GM21529 (cell line): ENCODE measurements at regions not wholly inside any gene's neighbourhood (a gene's known extent, or its start where the extent isn't known, plus 50 kb on each side); places are given as distances from the start of the nearest gene placed in this dataset.
A peak's percentile ranks its signal among the peaks of the same experiment; 100 is the strongest.

Experiments
- ATAC-seq: cut with Tn5 transposase; IDR thresholded peaks from one replicate; pipeline ENCODE4 v1.9.1; 2021; ENCODE audit not compliant: unreplicated experiment

DNA sequence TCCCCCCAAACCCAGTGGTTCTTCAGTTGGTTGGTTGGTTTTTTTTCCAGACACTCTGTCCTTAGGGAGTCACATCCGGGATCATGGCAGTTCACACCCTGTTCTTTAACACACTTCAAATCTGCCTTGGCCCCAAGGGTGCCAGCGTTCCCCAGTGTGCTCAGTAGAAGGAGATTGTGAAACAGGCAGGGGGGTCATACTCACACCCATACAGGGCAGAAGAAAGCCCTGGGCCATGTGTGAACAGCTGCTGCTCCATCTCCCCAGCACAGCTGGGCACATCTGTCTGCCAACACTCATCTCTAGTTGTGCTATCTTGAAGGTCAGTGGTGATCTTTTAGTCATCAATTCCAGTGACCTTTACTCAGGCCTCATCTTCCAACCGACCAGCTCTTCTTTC, 64.4 kb upstream of the FUT8 start:
- no peak for ATAC-seq

DNA sequence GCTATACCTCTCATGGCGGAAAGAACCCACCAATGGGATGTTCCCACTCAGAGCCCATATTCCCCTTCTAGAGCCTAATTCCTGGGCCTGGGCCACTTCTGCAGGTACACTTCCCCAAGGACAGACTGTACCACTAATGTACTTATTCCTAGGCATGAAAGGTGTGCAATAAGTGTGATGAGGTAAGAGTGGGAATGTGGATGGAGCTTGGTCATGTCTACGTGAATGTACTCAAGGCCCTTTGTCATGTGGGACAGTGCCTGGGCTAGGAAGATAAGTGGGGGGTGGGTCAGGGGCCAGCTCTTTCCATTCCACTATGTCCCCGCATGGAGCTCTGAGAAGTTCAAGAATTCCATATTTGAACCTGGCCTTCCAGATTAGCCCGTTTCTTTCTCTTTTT, 63.4 kb upstream of the FUT8 start:
- no peak for ATAC-seq

DNA sequence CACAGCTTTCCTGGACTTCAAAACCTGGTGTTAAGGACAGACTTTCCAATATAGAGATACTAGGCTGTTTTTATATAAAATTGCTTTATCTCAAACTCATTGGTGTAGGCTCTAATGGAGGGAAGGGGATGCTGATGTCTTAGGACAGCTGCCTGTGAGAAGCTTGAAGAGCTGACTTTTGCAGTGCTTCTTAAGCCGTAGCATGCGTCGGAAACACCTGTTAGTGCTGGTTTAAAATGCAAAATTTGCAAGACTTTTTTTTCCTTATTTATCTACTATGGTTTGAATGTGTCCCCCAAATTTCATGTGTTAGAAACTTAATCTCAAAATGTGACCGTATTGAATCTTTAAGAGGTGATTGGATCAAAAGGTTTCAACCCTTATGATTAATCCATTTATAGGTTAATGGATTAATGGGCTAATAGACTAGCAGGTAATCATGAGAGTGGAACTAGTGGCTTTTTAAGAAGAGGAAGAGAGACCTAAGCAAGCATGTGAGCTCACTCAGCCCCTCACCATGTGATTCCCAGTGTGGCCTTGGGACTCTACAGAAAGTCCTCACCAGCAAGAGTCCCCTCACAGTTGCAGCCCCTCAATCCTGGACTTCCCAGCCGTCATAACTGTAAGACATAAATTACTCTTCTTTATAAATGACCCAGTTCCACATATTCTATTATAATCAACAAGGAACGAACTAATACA, 60.9 kb upstream of the FUT8 start:
- ATAC-seq, result peak; percentile 60

DNA sequence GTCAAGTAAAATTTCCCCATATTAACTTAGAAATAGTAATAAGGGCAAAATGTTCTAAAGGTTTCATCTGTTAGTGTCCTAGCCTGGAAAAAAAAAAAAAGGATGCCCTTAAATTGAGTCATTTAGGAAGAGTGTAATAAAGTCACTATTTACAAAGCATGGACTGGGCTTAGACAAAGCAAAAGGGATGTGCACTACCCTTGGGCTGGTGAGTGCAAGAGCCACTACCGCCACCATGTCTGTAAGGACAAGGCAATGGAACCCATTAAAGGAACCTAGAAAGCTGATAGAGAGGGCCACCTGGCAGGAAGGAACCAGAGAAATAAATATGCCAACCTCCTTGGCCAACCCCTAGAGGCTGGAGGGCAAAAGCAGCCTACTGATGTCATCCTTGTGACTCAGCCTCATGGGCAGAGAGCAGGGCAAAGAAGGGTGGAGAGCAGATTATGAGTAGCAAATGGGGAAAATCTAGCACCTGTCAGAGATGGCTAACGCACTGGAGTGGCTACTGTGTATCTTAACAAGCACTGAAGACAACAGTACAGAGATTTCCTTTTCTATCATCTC, 59.5 kb upstream of the FUT8 start:
- no peak for ATAC-seq

DNA sequence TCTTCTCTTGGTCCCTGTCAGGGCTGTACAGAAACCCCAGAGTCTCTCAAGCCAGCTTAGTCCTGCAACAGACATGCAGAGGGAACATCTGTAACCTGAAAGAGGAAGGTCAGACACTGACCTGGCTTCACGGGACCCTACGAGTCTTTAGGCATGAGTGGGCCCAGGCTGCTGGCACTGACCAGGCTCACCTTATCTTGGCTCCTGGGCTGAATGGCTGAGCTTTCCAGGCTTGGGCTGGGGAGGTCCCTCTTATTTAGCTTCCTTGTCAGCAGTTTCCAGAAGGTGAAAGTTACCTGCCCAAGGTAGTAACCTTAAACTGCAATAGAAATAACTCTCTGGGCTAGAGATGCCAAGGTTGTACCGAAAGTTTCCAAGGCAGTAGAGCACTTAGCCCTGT, 58.4 kb upstream of the FUT8 start:
- ATAC-seq, result no peak

DNA sequence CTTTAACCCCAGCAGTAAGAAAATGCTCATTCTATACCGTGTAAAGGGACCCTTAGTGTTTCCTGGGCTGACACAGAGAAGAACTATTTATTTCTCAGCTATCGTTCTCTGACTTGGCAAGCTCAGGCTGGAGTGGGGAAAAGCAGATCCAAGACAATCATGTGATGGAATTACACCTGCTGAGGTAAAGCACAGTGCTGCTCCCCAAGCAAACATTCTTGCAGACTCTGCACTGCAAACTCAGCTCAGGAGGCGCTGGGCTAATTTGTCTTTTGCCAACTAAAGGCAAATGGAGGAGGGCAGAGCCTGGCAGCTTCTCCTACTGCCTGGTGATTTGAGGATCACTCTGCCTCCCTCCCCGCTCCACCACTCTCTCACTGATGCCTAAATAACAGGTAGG, 57.8 kb upstream of the FUT8 start:
- no peak for ATAC-seq

DNA sequence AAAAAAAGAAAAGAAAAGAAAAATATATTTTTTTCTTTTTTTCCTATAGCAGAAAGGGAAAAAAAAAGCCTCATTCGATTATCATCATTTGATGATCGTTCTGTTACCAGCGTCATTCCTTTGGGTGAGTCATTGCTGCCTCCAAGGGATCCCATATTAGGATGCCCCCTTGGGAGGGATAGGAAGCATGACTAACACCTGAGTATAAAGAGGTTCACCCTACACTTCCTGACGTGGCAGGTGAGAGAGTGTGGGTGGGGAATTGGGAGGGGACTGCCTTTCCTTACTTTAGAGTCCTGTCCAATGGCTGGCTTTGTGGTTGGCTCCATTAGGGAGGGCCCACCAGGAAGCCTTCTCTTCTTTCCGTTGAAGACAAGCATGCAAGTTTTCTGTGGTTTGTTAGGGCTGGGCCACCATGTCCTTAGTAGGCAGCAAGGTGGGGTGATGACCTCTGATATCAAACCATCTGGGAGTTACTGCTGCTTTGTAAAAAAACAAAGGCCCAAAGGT, 56.1 kb upstream of the FUT8 start:
- no peak for ATAC-seq

DNA sequence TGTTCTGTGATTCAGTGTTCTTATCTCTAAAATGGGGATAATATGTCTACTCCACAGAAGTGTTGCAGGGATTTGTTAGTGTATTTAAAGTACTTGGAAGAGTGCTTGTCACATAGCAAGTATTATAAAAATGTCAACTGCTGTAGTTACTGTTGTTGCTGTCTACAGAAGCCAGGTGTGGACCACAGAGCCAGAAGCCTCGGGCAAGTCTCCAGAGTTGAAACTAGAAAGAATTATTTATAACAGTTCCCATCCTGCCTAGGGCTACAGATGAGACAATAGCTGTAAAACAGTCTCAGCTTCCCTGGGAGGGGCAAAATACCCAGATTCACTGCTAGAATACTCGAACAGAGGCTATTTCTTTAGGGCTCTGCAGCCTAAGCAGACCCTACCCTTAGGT, 55.4 kb upstream of the FUT8 start:
- ATAC-seq, result peak; percentile 40

DNA sequence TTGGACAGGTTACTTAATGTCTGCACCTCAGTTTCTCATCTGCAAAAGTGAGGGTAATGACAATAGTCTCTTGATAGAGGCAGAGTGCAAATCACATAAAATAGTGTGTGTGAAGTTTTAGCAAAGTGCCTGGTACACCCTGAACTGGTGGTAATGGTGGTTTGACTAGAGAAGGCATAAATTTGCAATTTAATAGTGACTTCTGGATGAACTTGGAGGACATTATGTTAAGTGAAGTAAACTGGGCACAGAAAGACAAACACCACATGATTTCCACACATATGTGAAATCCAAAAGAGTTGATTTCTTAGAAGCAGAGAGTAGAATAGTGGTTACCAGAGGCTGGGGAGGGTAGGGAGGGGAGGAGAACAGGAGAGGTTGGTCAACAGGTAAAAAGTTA, 54.8 kb upstream of the FUT8 start:
- ATAC-seq, result no peak

DNA sequence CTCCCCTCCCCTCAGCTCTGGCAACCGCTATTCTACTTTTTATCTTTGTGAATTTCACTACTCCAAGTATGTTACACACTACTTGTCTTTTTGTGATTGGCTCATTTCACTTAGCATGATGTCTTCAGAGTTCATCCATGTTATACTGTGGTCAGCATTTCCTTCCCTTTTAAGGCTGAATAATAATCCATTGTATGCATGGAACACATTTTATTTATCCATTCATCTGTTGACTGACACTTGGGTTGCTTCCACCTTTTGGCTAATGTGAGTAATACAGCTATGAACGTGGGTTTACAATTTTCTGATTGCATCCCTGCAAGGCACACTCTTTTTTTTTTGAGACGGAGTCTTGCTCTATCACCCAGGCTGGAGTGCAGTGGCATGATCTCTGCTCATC, 53.0 kb upstream of the FUT8 start:
- no peak for ATAC-seq

DNA sequence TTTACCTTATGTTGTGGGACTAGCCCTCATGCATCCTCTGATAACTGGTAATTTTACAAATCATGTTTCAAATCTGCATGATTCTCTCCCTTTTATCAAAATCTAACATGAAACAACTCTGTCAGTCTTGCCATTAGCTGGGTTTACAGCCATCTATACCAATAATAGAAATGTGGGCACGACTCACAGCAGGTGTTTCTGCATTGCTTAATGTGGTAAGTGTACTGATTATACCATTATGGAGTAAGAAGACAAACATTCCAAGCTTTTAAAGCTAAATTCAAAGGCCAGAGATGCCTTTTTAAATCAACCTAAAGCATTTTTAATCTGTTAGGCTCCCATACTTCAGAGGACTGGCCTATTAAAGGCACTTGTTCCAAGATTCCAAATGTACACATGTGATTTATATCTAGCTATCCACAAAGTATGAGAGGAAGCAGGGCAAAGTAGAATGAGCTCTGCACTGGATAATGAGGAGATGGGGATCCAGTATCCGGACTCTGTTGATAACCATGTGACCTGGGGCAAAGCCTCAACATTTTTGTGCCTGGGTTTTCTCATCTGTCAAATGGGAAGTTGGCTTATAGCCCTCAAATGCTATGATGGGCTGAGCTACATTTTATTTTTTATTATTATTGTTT, 52.3 kb upstream of the FUT8 start:
- no peak for ATAC-seq

DNA sequence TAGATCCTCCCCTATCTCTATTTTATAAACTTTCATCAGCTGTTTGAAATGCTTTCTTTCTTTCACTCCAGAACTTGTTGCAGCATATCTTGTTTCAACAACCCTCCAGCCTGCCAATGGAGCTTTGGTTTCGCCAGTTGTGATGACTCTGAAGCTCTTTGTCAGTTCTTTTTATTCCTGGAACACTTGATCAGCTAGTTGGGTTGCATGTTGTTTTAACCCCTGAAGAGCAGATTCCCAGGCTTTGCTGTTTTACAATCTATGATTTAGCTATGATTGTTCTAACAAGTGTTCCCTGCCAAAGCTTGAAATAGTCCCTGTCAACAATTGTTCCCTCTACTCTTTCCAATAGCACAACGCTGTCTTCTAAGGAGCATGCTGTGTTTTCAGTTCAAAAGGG, 50.6 kb upstream of the FUT8 start:
- ATAC-seq, result no peak
